Thyroid gland (tissue), 4 donors: ENCODE measurements at regions not wholly inside any gene's neighbourhood (a gene's known extent, or its start where the extent isn't known, plus 50 kb on each side); places are given as distances from the start of the nearest gene placed in this dataset.

Experiments
- DNase-seq, 2 donors: peaks; one replicate each; pipeline ENCODE4 v3.0.0-alpha.2; 2019
- H3K27ac ChIP-seq, 3 donors: fragments of 200-600 bp; sonication (generic); 1 replicate in 2 of 3; 2 replicates in 1 of 3; pipeline ENCODE4 v1.5.1; 2016 to 2019; ENCODE audit warnings: mild to moderate bottlenecking in 1 of 3, moderate library complexity in 1 of 3
- H3K27me3 ChIP-seq: fragments of 200-600 bp; sonication (generic); one replicate; pipeline ENCODE4 v1.5.1; 2019
- H3K36me3 ChIP-seq, 2 donors: fragments of 200-600 bp; sonication (generic); one replicate each; pipeline ENCODE4 v1.5.1; 2016 to 2019
- H3K4me1 ChIP-seq, 2 donors: fragments of 200-600 bp; sonication (generic); one replicate each; pipeline ENCODE4 v1.5.1; 2017 to 2019
- H3K4me3 ChIP-seq, 3 donors: fragments of 200-600 bp; sonication (generic); replicated peaks in 1 of 3; 1 replicate in 2 of 3; 2 replicates in 1 of 3; pipeline ENCODE4 v1.5.1; 2016; ENCODE audit warnings: mild to moderate bottlenecking in 1 of 3
- H3K9me3 ChIP-seq: fragments of 200-600 bp; sonication (generic); one replicate; pipeline ENCODE4 v1.5.1; 2017
- CTCF ChIP-seq, 6 experiments: fragments of 200-600 bp in 3 of 6; fragments of 450-650 bp in 3 of 6; sonication (generic) in 3 of 6; IDR thresholded peaks; one replicate each; pipeline ENCODE4 v1.5.1; 2016 to 2019; ENCODE audit warnings: antibody characterized with exemption in 6 of 6, mild to moderate bottlenecking in 2 of 6, inconsistent platforms in 1 of 6, moderate library complexity in 1 of 6
- POLR2A ChIP-seq, 2 donors: fragments of 450-650 bp; IDR thresholded peaks; one replicate each; pipeline ENCODE4 v1.6.1; 2017; ENCODE audit warnings: antibody characterized with exemption in 2 of 2, mild to moderate bottlenecking in 2 of 2, moderate library complexity in 1 of 2
- WGBS, 2 donors: methylation state at CpG; one replicate each; pipeline ENCODE4 v1.1.5; 2017; 5-methylcytosine and 5-hydroxymethylcytosine counted together
- intact Hi-C: fragments of 100-400 bp; cut with DNase I; formaldehyde crosslinking; loops from one replicate; pipeline ENCODE4 v1.15.1; 2023

- 92 to 93% methylated on average over 9 of the region's 9 CpGs for WGBS, 2 donors
- intact Hi-C loops, result no loop called here
- H3K27ac ChIP-seq, result no peak overlapping the region
- no peaks in the 10 kb centered on the region for H3K36me3 ChIP-seq
- DNase-seq, result no peak
- no peaks in the 10 kb centered on the region for H3K27me3 ChIP-seq
- no peaks in the 10 kb centered on the region for H3K9me3 ChIP-seq
- peaks cover 0 to 3% of the 10 kb centered on the region in 2 donors for H3K4me1 ChIP-seq
- no peak overlapping the region for H3K4me3 ChIP-seq
- TF ChIP-seq POLR2A (IDR thresholded peaks at IDR 0.05), result no peak
- TF ChIP-seq CTCF (IDR thresholded peaks at IDR 0.05), result no peak
Measured at GRCh38 chr14:65195042-65195719, 92.9 kb upstream of the MAX start.

- no peak for DNase-seq
- H3K9me3 ChIP-seq, result no peaks in the 10 kb centered on the region
- no peak for TF ChIP-seq CTCF (IDR thresholded peaks at IDR 0.05)
- no peak for TF ChIP-seq POLR2A (IDR thresholded peaks at IDR 0.05)
- no peak overlapping the region for H3K4me3 ChIP-seq
- H3K27me3 ChIP-seq, result no peaks in the 10 kb centered on the region
- H3K27ac ChIP-seq, result no peak overlapping the region
- H3K4me1 ChIP-seq, result peaks cover 0 to 3% of the 10 kb centered on the region in 2 donors
- intact Hi-C loops, result no loop called here
- no peaks in the 10 kb centered on the region for H3K36me3 ChIP-seq
- WGBS, 2 donors, result 67% methylated on average over 1 of the region's 1 CpG
Measured at GRCh38 chr14:65198346-65198745, 96.0 kb upstream of the MAX start.

- TF ChIP-seq CTCF (IDR thresholded peaks at IDR 0.05) (no peak), POLR2A (IDR thresholded peaks at IDR 0.05) (no peak)
- peaks cover 0 to 4% of the 10 kb centered on the region in 2 donors for H3K4me1 ChIP-seq
- H3K36me3 ChIP-seq, result no peaks in the 10 kb centered on the region
- H3K9me3 ChIP-seq, result no peaks in the 10 kb centered on the region
- no peak overlapping the region for H3K4me3 ChIP-seq
- no peak overlapping the region for H3K27ac ChIP-seq
- 69 to 81% methylated on average over 1 of the region's 1 CpG for WGBS, 2 donors
- no peak for DNase-seq
- intact Hi-C loops, result no loop called here
- H3K27me3 ChIP-seq, result no peaks in the 10 kb centered on the region
Measured at GRCh38 chr14:65200454-65200853, 98.1 kb upstream of the MAX start.

GRCh38 chr14:65203574-65203973, 101.3 kb upstream of the MAX start:
- intact Hi-C loops, result no loop called here
- H3K27me3 ChIP-seq, result no peaks in the 10 kb centered on the region
- no peak for TF ChIP-seq POLR2A (IDR thresholded peaks at IDR 0.05)
- no peak for TF ChIP-seq CTCF (IDR thresholded peaks at IDR 0.05)
- no peak overlapping the region for H3K27ac ChIP-seq
- 39 to 59% methylated on average over 5 of the region's 5 CpGs for WGBS, 2 donors
- no peaks in the 10 kb centered on the region for H3K9me3 ChIP-seq
- DNase-seq, result no peak
- no peaks in the 10 kb centered on the region for H3K36me3 ChIP-seq
- H3K4me3 ChIP-seq, result no peak overlapping the region
- peaks cover 0 to 8% of the 10 kb centered on the region in 2 donors for H3K4me1 ChIP-seq

GRCh38 chr14:65204056-65204455, 101.7 kb upstream of the MAX start:
- no peaks in the 10 kb centered on the region for H3K9me3 ChIP-seq
- no peak overlapping the region for H3K27ac ChIP-seq
- H3K27me3 ChIP-seq, result no peaks in the 10 kb centered on the region
- intact Hi-C loops, result no loop called here
- 97 to 99% methylated on average over 5 of the region's 5 CpGs for WGBS, 2 donors
- DNase-seq, result no peak
- peaks cover 0 to 8% of the 10 kb centered on the region in 2 donors for H3K4me1 ChIP-seq
- TF ChIP-seq POLR2A (IDR thresholded peaks at IDR 0.05) (no peak), CTCF (IDR thresholded peaks at IDR 0.05) (no peak)
- H3K4me3 ChIP-seq, result no peak overlapping the region
- no peaks in the 10 kb centered on the region for H3K36me3 ChIP-seq
